ENCODE measurements at regions not wholly inside any gene's neighbourhood (a gene's known extent, or its start where the extent isn't known, plus 50 kb on each side); places are given as distances from the start of the nearest gene placed in this dataset.

GRCh38 chr6:12596731-12597130 lies 119.8 kb upstream of the PHACTR1 start:
- TF ChIP-seq CTCF (IDR thresholded peaks at IDR 0.05; ENCODE audit: insufficient read depth, low read length, poor library complexity, severe bottlenecking), result no peak
- no peak for TF ChIP-seq EZH2phosphoT487 (conservative IDR thresholded peaks at IDR 0.05; ENCODE audit: low read length)
